GM23338 (cell line): ENCODE measurements at regions not wholly inside any gene's neighbourhood (a gene's known extent, or its start where the extent isn't known, plus 50 kb on each side); places are given as distances from the start of the nearest gene placed in this dataset.

Experiments
- ATAC-seq: fragments of 200-7000 bp; cut with Tn5 transposase; 3 replicates; pipeline ENCODE4 v1.9.1; 2020
- DNase-seq: peaks from one replicate; pipeline ENCODE4 v3.0.0-alpha.2; 2015; ENCODE audit warnings: low spot score
- H2AFZ ChIP-seq: fragments of 200-600 bp; sonication (generic); 2 replicates; pipeline ENCODE4 v1.8.0; 2016; ENCODE audit warnings: antibody characterized with exemption, mild to moderate bottlenecking, moderate library complexity
- H3F3A ChIP-seq: fragments of 200-600 bp; sonication (generic); replicated peaks from 2 replicates; pipeline ENCODE4 v1.8.0; 2017; ENCODE audit warnings: antibody characterized with exemption, mixed run types, low read depth
- H3K27ac ChIP-seq: fragments of 200-600 bp; sonication (generic); 2 replicates; pipeline ENCODE4 v1.6.1; 2016; ENCODE audit warnings: low read depth
- H3K27me3 ChIP-seq: fragments of 200-600 bp; sonication (generic); 2 replicates; pipeline ENCODE4 v1.8.0; 2016; ENCODE audit warnings: mild to moderate bottlenecking, mixed run types, moderate library complexity; ENCODE audit not compliant: insufficient read depth
- H3K36me3 ChIP-seq: fragments of 200-600 bp; sonication (generic); 2 replicates; pipeline ENCODE4 v1.8.0; 2016; ENCODE audit warnings: mild to moderate bottlenecking; ENCODE audit not compliant: insufficient read depth
- H3K4me1 ChIP-seq: fragments of 200-600 bp; sonication (generic); 2 replicates; pipeline ENCODE4 v1.8.0; 2016; ENCODE audit warnings: mild to moderate bottlenecking, moderate library complexity; ENCODE audit not compliant: insufficient read depth
- H3K4me2 ChIP-seq: fragments of 200-600 bp; sonication (generic); 2 replicates; pipeline ENCODE4 v1.7.1; 2017; ENCODE audit warnings: mixed run types
- H3K4me3 ChIP-seq: fragments of 200-600 bp; sonication (generic); 2 replicates; pipeline ENCODE4 v1.6.1; 2016; ENCODE audit warnings: mixed run types
- H3K79me2 ChIP-seq: fragments of 200-600 bp; sonication (generic); replicated peaks from 2 replicates; pipeline ENCODE4 v1.8.0; 2017; ENCODE audit warnings: mild to moderate bottlenecking; ENCODE audit not compliant: insufficient read depth
- H3K9me2 ChIP-seq: fragments of 200-600 bp; sonication (generic); 2 replicates; pipeline ENCODE4 v1.8.0; 2017; ENCODE audit not compliant: insufficient read depth
- H4K20me1 ChIP-seq: fragments of 200-600 bp; sonication (generic); replicated peaks from 2 replicates; pipeline ENCODE4 v1.8.0; 2017; ENCODE audit warnings: mild to moderate bottlenecking; ENCODE audit not compliant: insufficient read depth
- H3K27ac Mint-ChIP-seq: 2 replicates; pipeline ENCODE4 v1.8.0; 2020; ENCODE audit warnings: inconsistent platforms, mild to moderate bottlenecking, moderate library complexity, mixed read lengths
- H3K27me3 Mint-ChIP-seq: 3 replicates; pipeline ENCODE4 v1.8.0; 2022; ENCODE audit warnings: low read depth, mild to moderate bottlenecking, moderate library complexity, mixed read lengths, inconsistent platforms; ENCODE audit not compliant: insufficient read depth, poor library complexity
- H3K36me3 Mint-ChIP-seq: 3 replicates; pipeline ENCODE4 v1.8.0; 2021; ENCODE audit warnings: low read depth, mild to moderate bottlenecking, inconsistent platforms, moderate library complexity, mixed read lengths
- H3K4me1 Mint-ChIP-seq: 3 replicates; pipeline ENCODE4 v1.8.0; 2020; ENCODE audit warnings: mild to moderate bottlenecking, inconsistent platforms, mixed read lengths
- H3K4me3 Mint-ChIP-seq: 3 replicates; pipeline ENCODE4 v1.8.0; 2021; ENCODE audit warnings: moderate library complexity, mild to moderate bottlenecking, inconsistent platforms, mixed read lengths
- H3K9me3 Mint-ChIP-seq: 3 replicates; pipeline ENCODE4 v1.8.0; 2020; ENCODE audit warnings: moderate library complexity, mild to moderate bottlenecking, inconsistent platforms, mixed read lengths
- EZH2 ChIP-seq: fragments of 200-600 bp; sonication (generic); IDR thresholded peaks from one replicate; pipeline ENCODE4 v1.8.0; 2017; ENCODE audit warnings: antibody characterized with exemption, mild to moderate bottlenecking, low read depth; ENCODE audit not compliant: unreplicated experiment
- EZH2phosphoT487 ChIP-seq: fragments of 200-600 bp; sonication (generic); IDR thresholded peaks from one replicate; pipeline ENCODE4 v1.8.1; 2018; ENCODE audit warnings: antibody characterized with exemption; ENCODE audit not compliant: unreplicated experiment
- JUNB ChIP-seq: IDR thresholded peaks from one replicate; pipeline ENCODE4 v1.6.1; 2016; ENCODE audit warnings: antibody characterized with exemption; ENCODE audit not compliant: unreplicated experiment
- NANOG ChIP-seq: IDR thresholded peaks from 2 replicates; pipeline ENCODE4 v1.6.1; 2016; ENCODE audit warnings: antibody characterized with exemption, borderline replicate concordance
- REST ChIP-seq: IDR thresholded peaks from one replicate; pipeline ENCODE4 v1.6.1; 2018; ENCODE audit warnings: antibody characterized with exemption; ENCODE audit not compliant: unreplicated experiment
- ZNF331 ChIP-seq: fragments of 250-450 bp; sonication (Bioruptor Pico); IDR thresholded peaks from 2 replicates; pipeline ENCODE4 v1.5.0; 2020; ENCODE audit warnings: low read depth, mild to moderate bottlenecking, moderate library complexity
- ZNF462 ChIP-seq: fragments of 250-450 bp; sonication (Bioruptor Pico); IDR thresholded peaks from 2 replicates; pipeline ENCODE4 v1.5.0; 2020; ENCODE audit warnings: mild to moderate bottlenecking, moderate library complexity

DNA sequence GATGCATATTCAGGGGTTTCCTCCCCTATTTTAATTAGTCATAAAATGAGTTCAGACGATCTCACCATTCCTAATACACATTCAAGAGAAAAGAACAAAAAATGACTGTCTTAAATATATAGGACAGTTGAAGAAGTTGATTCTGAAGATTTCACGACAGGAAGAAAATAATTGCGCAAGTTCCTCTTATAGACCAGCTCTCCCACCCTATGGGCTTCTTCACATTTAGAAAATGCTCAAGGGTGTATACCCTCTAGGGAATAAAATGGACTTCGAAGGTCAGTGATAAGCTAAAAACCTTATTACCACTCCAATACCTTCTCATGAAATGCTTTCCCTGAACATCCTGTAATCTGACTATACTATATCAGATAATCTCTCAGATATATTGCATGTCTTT, 149.2 kb upstream of the TEX13C start (continued):
- TF ChIP-seq ZNF462 (no peak), EZH2phosphoT487 (no peak), NANOG (no peak), REST (no peak), EZH2 (no peak)

GRCh38 chrX:125172531-125172930, 147.1 kb upstream of the TEX13C start:
- Histone ChIP-seq H3K9me2 (no peaks in the 10 kb centered on the region), H3K27me3 (no peaks in the 10 kb centered on the region), H2AFZ (no peak overlapping the region), H3K79me2 (no peaks in the 10 kb centered on the region), H3K4me1 (peaks cover 24% of the 10 kb centered on the region), H3K4me2 (no peak overlapping the region), H3F3A (no peaks in the 10 kb centered on the region), H3K4me3 (no peak overlapping the region), H3K36me3 (no peaks in the 10 kb centered on the region), H3K27ac (no peak overlapping the region), H4K20me1 (no peaks in the 10 kb centered on the region)
- DNase-seq (no peak), ATAC-seq (no peak)
- Mint-ChIP-seq H3K4me3 (no peak overlapping the region), H3K4me1 (peaks cover 17% of the 10 kb centered on the region; the same call in 2 of the 3 replicates), H3K27ac (no peak overlapping the region), H3K36me3 (no peaks in the 10 kb centered on the region), H3K27me3 (peaks cover 2% of the 10 kb centered on the region), H3K9me3 (no peaks in the 10 kb centered on the region)
- TF ChIP-seq NANOG (no peak), ZNF331 (CRISPR knock-in tag) (no peak), ZNF462 (no peak), JUNB (no peak)
